ENCODE measurements at regions not wholly inside any gene's neighbourhood (a gene's known extent, or its start where the extent isn't known, plus 50 kb on each side); places are given as distances from the start of the nearest gene placed in this dataset.
A peak's percentile ranks its signal among the peaks of the same experiment; 100 is the strongest.

DNA sequence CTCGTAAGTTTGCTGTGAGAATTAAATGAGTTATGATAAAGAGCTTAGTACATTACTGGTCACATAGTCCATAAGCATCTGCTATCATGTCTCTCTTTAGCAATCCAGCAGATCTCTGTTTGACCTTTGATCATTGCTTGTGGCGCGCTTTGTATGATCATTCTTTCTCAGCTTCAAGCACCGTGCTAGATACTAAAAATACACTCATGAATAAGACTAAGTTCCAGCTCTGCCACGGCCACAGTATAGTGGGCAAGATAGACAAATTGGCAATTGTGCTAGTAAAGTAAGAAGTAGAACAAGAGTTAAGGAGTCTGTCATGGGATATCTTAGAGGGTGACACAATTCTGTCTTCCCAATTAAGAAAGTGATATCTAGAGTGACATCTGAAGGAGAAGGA lies 75.2 kb upstream of the ADGRF1 start (continued):
- TF ChIP-seq, protein P1, sequence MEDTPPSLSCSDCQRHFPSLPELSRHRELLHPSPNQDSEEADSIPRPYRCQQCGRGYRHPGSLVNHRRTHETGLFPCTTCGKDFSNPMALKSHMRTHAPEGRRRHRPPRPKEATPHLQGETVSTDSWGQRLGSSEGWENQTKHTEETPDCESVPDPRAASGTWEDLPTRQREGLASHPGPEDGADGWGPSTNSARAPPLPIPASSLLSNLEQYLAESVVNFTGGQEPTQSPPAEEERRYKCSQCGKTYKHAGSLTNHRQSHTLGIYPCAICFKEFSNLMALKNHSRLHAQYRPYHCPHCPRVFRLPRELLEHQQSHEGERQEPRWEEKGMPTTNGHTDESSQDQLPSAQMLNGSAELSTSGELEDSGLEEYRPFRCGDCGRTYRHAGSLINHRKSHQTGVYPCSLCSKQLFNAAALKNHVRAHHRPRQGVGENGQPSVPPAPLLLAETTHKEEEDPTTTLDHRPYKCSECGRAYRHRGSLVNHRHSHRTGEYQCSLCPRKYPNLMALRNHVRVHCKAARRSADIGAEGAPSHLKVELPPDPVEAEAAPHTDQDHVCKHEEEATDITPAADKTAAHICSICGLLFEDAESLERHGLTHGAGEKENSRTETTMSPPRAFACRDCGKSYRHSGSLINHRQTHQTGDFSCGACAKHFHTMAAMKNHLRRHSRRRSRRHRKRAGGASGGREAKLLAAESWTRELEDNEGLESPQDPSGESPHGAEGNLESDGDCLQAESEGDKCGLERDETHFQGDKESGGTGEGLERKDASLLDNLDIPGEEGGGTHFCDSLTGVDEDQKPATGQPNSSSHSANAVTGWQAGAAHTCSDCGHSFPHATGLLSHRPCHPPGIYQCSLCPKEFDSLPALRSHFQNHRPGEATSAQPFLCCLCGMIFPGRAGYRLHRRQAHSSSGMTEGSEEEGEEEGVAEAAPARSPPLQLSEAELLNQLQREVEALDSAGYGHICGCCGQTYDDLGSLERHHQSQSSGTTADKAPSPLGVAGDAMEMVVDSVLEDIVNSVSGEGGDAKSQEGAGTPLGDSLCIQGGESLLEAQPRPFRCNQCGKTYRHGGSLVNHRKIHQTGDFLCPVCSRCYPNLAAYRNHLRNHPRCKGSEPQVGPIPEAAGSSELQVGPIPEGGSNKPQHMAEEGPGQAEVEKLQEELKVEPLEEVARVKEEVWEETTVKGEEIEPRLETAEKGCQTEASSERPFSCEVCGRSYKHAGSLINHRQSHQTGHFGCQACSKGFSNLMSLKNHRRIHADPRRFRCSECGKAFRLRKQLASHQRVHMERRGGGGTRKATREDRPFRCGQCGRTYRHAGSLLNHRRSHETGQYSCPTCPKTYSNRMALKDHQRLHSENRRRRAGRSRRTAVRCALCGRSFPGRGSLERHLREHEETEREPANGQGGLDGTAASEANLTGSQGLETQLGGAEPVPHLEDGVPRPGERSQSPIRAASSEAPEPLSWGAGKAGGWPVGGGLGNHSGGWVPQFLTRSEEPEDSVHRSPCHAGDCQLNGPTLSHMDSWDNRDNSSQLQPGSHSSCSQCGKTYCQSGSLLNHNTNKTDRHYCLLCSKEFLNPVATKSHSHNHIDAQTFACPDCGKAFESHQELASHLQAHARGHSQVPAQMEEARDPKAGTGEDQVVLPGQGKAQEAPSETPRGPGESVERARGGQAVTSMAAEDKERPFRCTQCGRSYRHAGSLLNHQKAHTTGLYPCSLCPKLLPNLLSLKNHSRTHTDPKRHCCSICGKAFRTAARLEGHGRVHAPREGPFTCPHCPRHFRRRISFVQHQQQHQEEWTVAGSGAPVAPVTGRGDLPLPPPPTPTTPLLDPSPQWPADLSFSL (CRISPR knock-in tag; IDR thresholded peaks at IDR 0.05): no peak
- TF ChIP-seq, protein P2, sequence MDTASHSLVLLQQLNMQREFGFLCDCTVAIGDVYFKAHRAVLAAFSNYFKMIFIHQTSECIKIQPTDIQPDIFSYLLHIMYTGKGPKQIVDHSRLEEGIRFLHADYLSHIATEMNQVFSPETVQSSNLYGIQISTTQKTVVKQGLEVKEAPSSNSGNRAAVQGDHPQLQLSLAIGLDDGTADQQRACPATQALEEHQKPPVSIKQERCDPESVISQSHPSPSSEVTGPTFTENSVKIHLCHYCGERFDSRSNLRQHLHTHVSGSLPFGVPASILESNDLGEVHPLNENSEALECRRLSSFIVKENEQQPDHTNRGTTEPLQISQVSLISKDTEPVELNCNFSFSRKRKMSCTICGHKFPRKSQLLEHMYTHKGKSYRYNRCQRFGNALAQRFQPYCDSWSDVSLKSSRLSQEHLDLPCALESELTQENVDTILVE (CRISPR knock-in tag; IDR thresholded peaks at IDR 0.05): 0 out of 2 replicates have a peak, but pooled peaks have one; percentile 36
- TF ChIP-seq, protein P3, sequence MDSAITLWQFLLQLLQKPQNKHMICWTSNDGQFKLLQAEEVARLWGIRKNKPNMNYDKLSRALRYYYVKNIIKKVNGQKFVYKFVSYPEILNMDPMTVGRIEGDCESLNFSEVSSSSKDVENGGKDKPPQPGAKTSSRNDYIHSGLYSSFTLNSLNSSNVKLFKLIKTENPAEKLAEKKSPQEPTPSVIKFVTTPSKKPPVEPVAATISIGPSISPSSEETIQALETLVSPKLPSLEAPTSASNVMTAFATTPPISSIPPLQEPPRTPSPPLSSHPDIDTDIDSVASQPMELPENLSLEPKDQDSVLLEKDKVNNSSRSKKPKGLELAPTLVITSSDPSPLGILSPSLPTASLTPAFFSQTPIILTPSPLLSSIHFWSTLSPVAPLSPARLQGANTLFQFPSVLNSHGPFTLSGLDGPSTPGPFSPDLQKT (CRISPR knock-in tag; IDR thresholded peaks at IDR 0.05; ENCODE audit: borderline replicate concordance): no peak
- TF ChIP-seq NFATC3 (CRISPR knock-in tag; IDR thresholded peaks at IDR 0.05) (no peak), ELF3 (CRISPR knock-in tag; IDR thresholded peaks at IDR 0.05) (no peak), TGIF2 (CRISPR knock-in tag; IDR thresholded peaks at IDR 0.05) (0 out of 2 replicates have a peak, but pooled peaks have one; percentile 38), ZMAT3 (CRISPR knock-in tag; conservative IDR thresholded peaks at IDR 0.05) (no peak), ZNF772 (CRISPR knock-in tag; IDR thresholded peaks at IDR 0.05) (no peak), GATA4 (IDR thresholded peaks at IDR 0.05; ENCODE audit: borderline replicate concordance, low read depth) (no peak), ZNF441 (CRISPR knock-in tag; IDR thresholded peaks at IDR 0.05; ENCODE audit: borderline replicate concordance) (no peak), CREB1 (IDR thresholded peaks at IDR 0.05) (no peak), CREB1 (CRISPR knock-in tag; IDR thresholded peaks at IDR 0.05) (no peak), ZNF33B (CRISPR knock-in tag; IDR thresholded peaks at IDR 0.05) (no peak), ZNF546 (CRISPR knock-in tag; conservative IDR thresholded peaks at IDR 0.05) (no peak), IRF2 (CRISPR knock-in tag; IDR thresholded peaks at IDR 0.05) (0 out of 2 replicates have a peak, but pooled peaks have one; percentile 22), ZNF550 (CRISPR knock-in tag; IDR thresholded peaks at IDR 0.05; ENCODE audit: borderline replicate concordance) (no peak), RCOR2 (CRISPR knock-in tag; IDR thresholded peaks at IDR 0.05) (no peak), CHD2 (IDR thresholded peaks at IDR 0.05; ENCODE audit: low read depth, low read length) (no peak), ZFP1 (CRISPR knock-in tag; IDR thresholded peaks at IDR 0.05) (0 out of 2 replicates have a peak, but pooled peaks have one; percentile 46), ZNF138 (CRISPR knock-in tag; IDR thresholded peaks at IDR 0.05; ENCODE audit: low read depth) (no peak)
- TF ChIP-seq, protein P4, sequence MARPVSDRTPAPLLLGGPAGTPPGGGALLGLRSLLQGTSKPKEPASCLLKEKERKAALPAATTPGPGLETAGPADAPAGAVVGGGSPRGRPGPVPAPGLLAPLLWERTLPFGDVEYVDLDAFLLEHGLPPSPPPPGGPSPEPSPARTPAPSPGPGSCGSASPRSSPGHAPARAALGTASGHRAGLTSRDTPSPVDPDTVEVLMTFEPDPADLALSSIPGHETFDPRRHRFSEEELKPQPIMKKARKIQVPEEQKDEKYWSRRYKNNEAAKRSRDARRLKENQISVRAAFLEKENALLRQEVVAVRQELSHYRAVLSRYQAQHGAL (CRISPR knock-in tag; IDR thresholded peaks at IDR 0.05; ENCODE audit: not compliant biosample characterization): no peak
- TF ChIP-seq, protein P5, sequence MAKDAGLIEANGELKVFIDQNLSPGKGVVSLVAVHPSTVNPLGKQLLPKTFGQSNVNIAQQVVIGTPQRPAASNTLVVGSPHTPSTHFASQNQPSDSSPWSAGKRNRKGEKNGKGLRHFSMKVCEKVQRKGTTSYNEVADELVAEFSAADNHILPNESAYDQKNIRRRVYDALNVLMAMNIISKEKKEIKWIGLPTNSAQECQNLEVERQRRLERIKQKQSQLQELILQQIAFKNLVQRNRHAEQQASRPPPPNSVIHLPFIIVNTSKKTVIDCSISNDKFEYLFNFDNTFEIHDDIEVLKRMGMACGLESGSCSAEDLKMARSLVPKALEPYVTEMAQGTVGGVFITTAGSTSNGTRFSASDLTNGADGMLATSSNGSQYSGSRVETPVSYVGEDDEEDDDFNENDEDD (CRISPR knock-in tag; IDR thresholded peaks at IDR 0.05; ENCODE audit: borderline replicate concordance): peak; percentile 60
